Right cardiac atrium (tissue), 5 donors: ENCODE measurements at regions not wholly inside any gene's neighbourhood (a gene's known extent, or its start where the extent isn't known, plus 50 kb on each side); places are given as distances from the start of the nearest gene placed in this dataset.

Experiments
- ATAC-seq, 2 donors: fragments of 200-7000 bp; cut with Tn5 transposase; one replicate each; pipeline versions ENCODE4 v1.8.0 to v1.9.1; 2020; ENCODE audit warnings: moderate library complexity in 2 of 2, mild to moderate bottlenecking in 1 of 2
- DNase-seq, 3 donors: peaks; one replicate each; pipeline ENCODE4 v3.0.0-alpha.2; 2020
- H3K27ac ChIP-seq: one replicate; pipeline ENCODE4 v1.5.1; 2013; ENCODE audit warnings: mild to moderate bottlenecking, low read length, control low read depth, moderate library complexity
- H3K27me3 ChIP-seq: one replicate; pipeline ENCODE4 v1.6.1; 2013; ENCODE audit not compliant: control insufficient read depth, insufficient read depth
- H3K4me1 ChIP-seq: one replicate; pipeline ENCODE4 v1.6.1; 2013; ENCODE audit warnings: low read length; ENCODE audit not compliant: control insufficient read depth, insufficient read depth
- H3K4me3 ChIP-seq: one replicate; pipeline ENCODE4 v1.5.1; 2013; ENCODE audit warnings: low read length, control low read depth
- H3K9me3 ChIP-seq: one replicate; pipeline ENCODE4 v1.6.1; 2013; ENCODE audit warnings: low read length; ENCODE audit not compliant: control insufficient read depth
- WGBS: extraction: QIAGEN DNeasy Blood & Tissue Kit; methylation state at CpG from one replicate; pipeline ENCODE4 v1.1.7; 2013; 5-methylcytosine and 5-hydroxymethylcytosine counted together
- intact Hi-C, 4 donors: fragments of 100-400 bp; cut with DNase I; formaldehyde crosslinking; loops; one replicate each; pipeline versions ENCODE4 v1.11.0 to v1.14.0; 2022 to 2023
- donor health status: healthy with polysubstance abuse.
- donor health status: DM: no; HTN: yes; CAD: no.
- donor health status: DM: no; HTN: no; CAD: no.
- donor health status: DM: no; HTN: yes; CAD: no; lungs with severe emphysema.
- donor health status: DM: yes; HTN: yes; CAD: no.

- intact Hi-C loops, result no loop called here
- H3K9me3 ChIP-seq, result no peaks in the 10 kb centered on the region
- DNase-seq, result no peak
- 70% methylated on average over 3 of the region's 3 CpGs for WGBS
- H3K27ac ChIP-seq, result no peak overlapping the region
- no peak overlapping the region for H3K4me3 ChIP-seq
- no peak for ATAC-seq
- no peaks in the 10 kb centered on the region for H3K27me3 ChIP-seq
- no peaks in the 10 kb centered on the region for H3K4me1 ChIP-seq
Observed at GRCh38 chr13:82002710-82003109, 1661.8 kb upstream of the SPRY2 start.

DNA sequence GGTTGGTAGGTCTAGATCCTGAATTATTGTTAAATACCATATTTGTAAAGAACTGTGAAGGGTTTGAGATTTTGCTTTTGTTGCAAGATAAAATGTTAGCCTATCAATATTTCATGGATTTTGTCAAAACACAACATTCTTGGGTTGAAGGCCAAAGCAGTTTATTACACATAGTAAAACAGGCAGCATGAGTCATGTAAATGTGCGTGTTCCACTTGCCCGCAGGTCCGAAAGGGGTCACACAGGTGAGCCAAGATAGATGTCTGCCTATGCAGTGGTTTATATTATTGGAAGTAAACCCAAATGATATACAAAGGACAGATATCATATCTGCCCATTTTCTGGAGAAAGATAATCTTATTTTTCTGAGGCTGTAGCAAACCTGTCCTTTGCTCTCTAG is 1654.4 kb upstream of the SPRY2 start:
- DNase-seq, result no peak

DNA sequence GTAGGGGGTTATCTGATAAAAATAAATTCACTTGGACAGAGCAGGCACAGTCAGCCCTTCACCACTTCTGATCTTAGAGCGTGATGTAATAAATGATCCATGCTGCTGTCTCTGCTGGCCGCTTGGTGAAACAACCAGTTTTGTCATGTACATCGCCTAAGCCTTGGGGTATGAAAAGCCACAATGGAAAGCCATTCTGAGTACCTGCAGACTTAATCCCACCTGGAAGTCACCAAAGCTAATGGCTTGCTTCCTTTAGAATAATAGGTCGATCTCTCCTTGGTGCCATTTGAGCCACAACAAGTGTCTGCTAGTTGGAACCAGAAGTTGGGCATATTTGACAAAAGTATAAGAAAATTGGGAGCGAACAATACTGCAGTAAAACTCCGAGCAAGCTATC is 1649.7 kb upstream of the SPRY2 start:
- Histone ChIP-seq H3K27me3 (no peaks in the 10 kb centered on the region), H3K4me3 (no peak overlapping the region), H3K9me3 (no peaks in the 10 kb centered on the region), H3K4me1 (no peaks in the 10 kb centered on the region), H3K27ac (no peak overlapping the region)
- WGBS, result 88% methylated on average over 6 of the region's 6 CpGs
- ATAC-seq (no peak), DNase-seq (no peak)
- intact Hi-C loops, result no loop called here

More for the DNA sequence above, 1654.4 kb upstream of the SPRY2 start:
- no peaks in the 10 kb centered on the region for H3K9me3 ChIP-seq
- H3K27me3 ChIP-seq, result no peaks in the 10 kb centered on the region
- no peak for ATAC-seq
- H3K4me3 ChIP-seq, result no peak overlapping the region
- 94% methylated on average over 3 of the region's 3 CpGs for WGBS
- no peak overlapping the region for H3K27ac ChIP-seq
- H3K4me1 ChIP-seq, result no peaks in the 10 kb centered on the region
- intact Hi-C loops, result no loop called here

- 38% methylated on average over 3 of the region's 3 CpGs for WGBS
- intact Hi-C loops, result no loop called here
- no peak for DNase-seq
- Histone ChIP-seq H3K9me3 (no peaks in the 10 kb centered on the region), H3K4me3 (no peak overlapping the region), H3K27me3 (no peaks in the 10 kb centered on the region), H3K4me1 (no peaks in the 10 kb centered on the region), H3K27ac (no peak overlapping the region)
- no peak for ATAC-seq
Observed at GRCh38 chr13:81988567-81988966, 1647.6 kb upstream of the SPRY2 start.

GRCh38 chr13:81987677-81988357 is 1646.9 kb upstream of the SPRY2 start:
- intact Hi-C loops, result no loop called here
- no peak overlapping the region for H3K27ac ChIP-seq
- H3K4me1 ChIP-seq, result no peaks in the 10 kb centered on the region
- no peaks in the 10 kb centered on the region for H3K9me3 ChIP-seq
- no peak for ATAC-seq
- no peak overlapping the region for H3K4me3 ChIP-seq
- WGBS, result 70% methylated on average over 3 of the region's 3 CpGs
- DNase-seq, result no peak
- no peaks in the 10 kb centered on the region for H3K27me3 ChIP-seq

- Histone ChIP-seq H3K27me3 (no peaks in the 10 kb centered on the region), H3K9me3 (no peaks in the 10 kb centered on the region), H3K4me3 (no peak overlapping the region), H3K27ac (no peak overlapping the region), H3K4me1 (no peaks in the 10 kb centered on the region)
- ATAC-seq, result no peak
- no peak for DNase-seq
- intact Hi-C loops, result no loop called here
Observed at GRCh38 chr13:81987159-81987558, 1646.2 kb upstream of the SPRY2 start.

DNA sequence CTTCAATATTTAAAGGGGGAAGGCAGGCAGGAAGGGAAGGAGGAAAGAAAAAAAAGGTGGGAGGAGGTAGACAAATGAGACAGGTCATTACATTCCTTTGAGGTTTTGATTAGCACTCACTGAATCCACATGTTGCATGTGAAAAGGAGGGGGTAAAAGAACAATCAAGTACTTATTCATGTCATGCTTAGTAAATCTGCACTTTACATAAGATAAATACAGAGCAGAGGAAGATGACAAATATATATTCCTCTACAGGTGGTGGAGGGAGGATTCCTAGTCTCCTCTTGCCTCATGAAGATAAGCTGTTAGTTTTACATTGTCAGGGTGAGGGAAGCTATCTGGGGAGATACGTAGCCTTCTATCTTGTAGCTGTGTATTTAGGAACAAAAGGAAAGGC is 1645.4 kb upstream of the SPRY2 start:
- Histone ChIP-seq H3K27me3 (no peaks in the 10 kb centered on the region), H3K27ac (no peak overlapping the region), H3K4me3 (no peak overlapping the region), H3K9me3 (no peaks in the 10 kb centered on the region), H3K4me1 (no peaks in the 10 kb centered on the region)
- 26% methylated on average over 1 of the region's 1 CpG for WGBS
- ATAC-seq, result no peak
- no peak for DNase-seq
- intact Hi-C loops, result no loop called here

GRCh38 chr13:81957121-81957520 is 1616.2 kb upstream of the SPRY2 start:
- no peaks in the 10 kb centered on the region for H3K4me1 ChIP-seq
- DNase-seq, result no peak
- H3K9me3 ChIP-seq, result no peaks in the 10 kb centered on the region
- intact Hi-C loops, result no loop called here
- H3K27ac ChIP-seq, result no peak overlapping the region
- ATAC-seq, result no peak
- H3K4me3 ChIP-seq, result no peak overlapping the region
- no peaks in the 10 kb centered on the region for H3K27me3 ChIP-seq

- Histone ChIP-seq H3K4me3 (no peak overlapping the region), H3K9me3 (no peaks in the 10 kb centered on the region), H3K27ac (no peak overlapping the region), H3K4me1 (no peaks in the 10 kb centered on the region), H3K27me3 (no peaks in the 10 kb centered on the region)
- 26% methylated on average over 3 of the region's 3 CpGs for WGBS
- DNase-seq (no peak), ATAC-seq (no peak)
- intact Hi-C loops, result no loop called here
Observed at GRCh38 chr13:81929988-81930387, 1589.1 kb upstream of the SPRY2 start.

DNA sequence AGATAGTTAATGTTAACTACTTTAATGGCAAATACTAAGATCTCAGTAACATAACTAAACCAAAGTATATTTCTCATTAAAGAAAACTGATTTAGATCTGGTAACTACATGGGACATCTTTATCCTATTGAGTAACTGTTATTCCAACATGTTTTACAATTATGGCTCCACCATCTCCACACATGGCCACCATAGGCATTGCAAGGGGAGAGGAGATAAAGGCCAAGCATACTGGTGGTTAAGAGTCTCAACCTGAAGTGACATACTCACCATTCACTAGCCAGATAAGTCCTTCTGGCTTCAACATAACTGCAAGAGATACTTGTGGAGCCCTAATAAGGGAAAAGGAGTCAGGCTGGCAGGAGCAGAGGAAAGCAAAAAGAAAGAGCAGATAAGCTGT is 1586.4 kb upstream of the SPRY2 start:
- H3K27ac ChIP-seq, result no peak overlapping the region
- H3K27me3 ChIP-seq, result no peaks in the 10 kb centered on the region
- no peak for ATAC-seq
- intact Hi-C loops, result no loop called here
- no peak overlapping the region for H3K4me3 ChIP-seq
- H3K4me1 ChIP-seq, result no peaks in the 10 kb centered on the region
- H3K9me3 ChIP-seq, result no peaks in the 10 kb centered on the region
- no peak for DNase-seq

DNA sequence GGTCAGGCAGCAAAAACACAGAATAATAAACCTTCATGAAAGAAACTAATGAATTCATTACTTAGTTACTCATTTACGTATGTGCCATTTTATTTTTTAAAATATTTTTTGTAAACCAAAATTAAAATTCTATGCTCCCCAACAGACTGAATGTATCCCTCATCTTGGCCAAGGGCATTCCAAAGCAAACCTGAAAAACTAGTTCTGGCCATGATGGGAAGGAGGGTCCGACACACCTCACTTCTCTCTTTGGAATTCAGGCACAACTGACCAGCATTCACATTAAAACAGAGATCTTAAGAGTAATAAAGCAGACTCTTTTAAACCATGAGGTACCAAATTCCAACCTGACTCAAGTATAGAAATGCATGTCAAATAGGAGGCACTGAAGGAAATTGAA is 1576.9 kb upstream of the SPRY2 start:
- Histone ChIP-seq H3K4me3 (no peak overlapping the region), H3K4me1 (no peaks in the 10 kb centered on the region), H3K9me3 (no peaks in the 10 kb centered on the region), H3K27ac (no peak overlapping the region), H3K27me3 (no peaks in the 10 kb centered on the region)
- ATAC-seq (no peak), DNase-seq (no peak)
- 88% methylated on average over 2 of the region's 2 CpGs for WGBS
- intact Hi-C loops, result no loop called here

DNA sequence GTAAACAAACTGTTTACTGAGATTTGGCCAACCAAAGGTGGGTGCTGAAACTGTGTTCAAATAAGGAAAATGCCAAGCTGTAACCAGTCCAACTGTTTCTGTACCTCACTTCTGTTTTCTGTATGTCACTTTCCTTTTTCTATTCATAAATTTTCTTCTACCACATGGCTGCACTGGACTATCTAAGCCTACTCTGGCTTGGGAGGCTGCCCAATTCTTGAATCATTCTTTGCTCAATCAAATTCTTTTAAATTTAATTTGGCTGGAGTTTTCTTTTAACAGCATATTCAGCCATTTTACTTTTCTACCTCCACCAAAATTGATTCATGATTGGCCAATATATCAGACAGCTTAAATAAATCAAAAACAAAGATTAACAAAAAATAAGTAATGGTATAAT is 1575.5 kb upstream of the SPRY2 start:
- no peaks in the 10 kb centered on the region for H3K4me1 ChIP-seq
- DNase-seq (no peak), ATAC-seq (no peak)
- H3K4me3 ChIP-seq, result no peak overlapping the region
- no peaks in the 10 kb centered on the region for H3K27me3 ChIP-seq
- H3K9me3 ChIP-seq, result no peaks in the 10 kb centered on the region
- H3K27ac ChIP-seq, result no peak overlapping the region
- intact Hi-C loops, result no loop called here
